SH-SY5Y (cell line): ENCODE measurements at regions not wholly inside any gene's neighbourhood (a gene's known extent, or its start where the extent isn't known, plus 50 kb on each side); places are given as distances from the start of the nearest gene placed in this dataset.

Source experiments
- GATA2 ChIP-seq: IDR thresholded peaks from 2 replicates; pipeline ENCODE4 v1.6.1; 2011; ENCODE audit warnings: mild to moderate bottlenecking, low read depth, low read length
- GATA3 ChIP-seq: IDR thresholded peaks from 2 replicates; pipeline ENCODE4 v1.6.1; 2011; ENCODE audit warnings: low read depth, mild to moderate bottlenecking, low read length, moderate library complexity

GRCh38 chr11:112797092-112797491 lies 164.1 kb upstream of the NCAM1 start:
- TF ChIP-seq GATA2 (no peak), GATA3 (no peak)

- no peak for TF ChIP-seq GATA3
- no peak for TF ChIP-seq GATA2
Observed at GRCh38 chr11:112797648-112798293, 163.4 kb upstream of the NCAM1 start.

GRCh38 chr11:112801025-112801816 lies 160.0 kb upstream of the NCAM1 start:
- TF ChIP-seq GATA2 (no peak), GATA3 (no peak)

GRCh38 chr11:112801817-112802088 lies 159.5 kb upstream of the NCAM1 start:
- TF ChIP-seq GATA3: no peak
- no peak for TF ChIP-seq GATA2

GRCh38 chr11:112805658-112806057 lies 155.6 kb upstream of the NCAM1 start:
- TF ChIP-seq GATA3: no peak
- TF ChIP-seq GATA2: no peak

GRCh38 chr11:112806256-112806655 lies 155.0 kb upstream of the NCAM1 start:
- TF ChIP-seq GATA2 (no peak), GATA3 (no peak)

- TF ChIP-seq GATA2: no peak
- no peak for TF ChIP-seq GATA3
Observed at GRCh38 chr11:112806876-112807275, 154.3 kb upstream of the NCAM1 start.

- no peak for TF ChIP-seq GATA2
- TF ChIP-seq GATA3: no peak
Observed at GRCh38 chr11:112809429-112809828, 151.8 kb upstream of the NCAM1 start.

- TF ChIP-seq GATA2 (no peak), GATA3 (no peak)
Observed at GRCh38 chr11:112810951-112811350, 150.3 kb upstream of the NCAM1 start.

- TF ChIP-seq GATA2: no peak
- no peak for TF ChIP-seq GATA3
Observed at GRCh38 chr11:112811783-112812182, 149.4 kb upstream of the NCAM1 start.

GRCh38 chr11:112812729-112813128 lies 148.5 kb upstream of the NCAM1 start:
- TF ChIP-seq GATA3 (no peak), GATA2 (no peak)

- TF ChIP-seq GATA2: no peak
- no peak for TF ChIP-seq GATA3
Observed at GRCh38 chr11:112814168-112814567, 147.1 kb upstream of the NCAM1 start.

- TF ChIP-seq GATA3 (no peak), GATA2 (no peak)
Observed at GRCh38 chr11:112817376-112817775, 143.8 kb upstream of the NCAM1 start.

- TF ChIP-seq GATA3 (no peak), GATA2 (no peak)
Observed at GRCh38 chr11:112822478-112823274, 138.5 kb upstream of the NCAM1 start.
